ENCODE measurements at regions not wholly inside any gene's neighbourhood (a gene's known extent, or its start where the extent isn't known, plus 50 kb on each side); places are given as distances from the start of the nearest gene placed in this dataset.

GRCh38 chr12:126093908-126094307, 1028.7 kb downstream of the AACS start:
- H3K27ac ChIP-seq (ENCODE audit: low read length) = no peak overlapping the region
- no peak for TF ChIP-seq TAF1 (IDR thresholded peaks at IDR 0.05; ENCODE audit: low read depth)
- no peak for TF ChIP-seq POLR2AphosphoS5 (IDR thresholded peaks at IDR 0.05)
- no peak for TF ChIP-seq EP300 (conservative IDR thresholded peaks at IDR 0.05; ENCODE audit: poor library complexity, severe bottlenecking)
- TF ChIP-seq CTCF (IDR thresholded peaks at IDR 0.05; ENCODE audit: poor library complexity, severe bottlenecking) = no peak
- no peak overlapping the region for H3K4me2 ChIP-seq (ENCODE audit: low read length)
- no peak overlapping the region for H3K4me3 ChIP-seq (ENCODE audit: low read length)
- no peaks in the 10 kb centered on the region for H3K9me2 ChIP-seq (ENCODE audit: insufficient read depth, low read length)
- H3K9me3 ChIP-seq (ENCODE audit: low read length) = no peaks in the 10 kb centered on the region
- H3K9ac ChIP-seq (ENCODE audit: low read length) = no peak overlapping the region
- H3K79me2 ChIP-seq (replicated peaks; ENCODE audit: insufficient read depth, low read length) = no peaks in the 10 kb centered on the region
- H3K27me3 ChIP-seq (ENCODE audit: insufficient read depth, low read depth, low read length) = no peaks in the 10 kb centered on the region
- no peaks in the 10 kb centered on the region for H3K36me3 ChIP-seq (ENCODE audit: insufficient read depth, low read length)
- no peaks in the 10 kb centered on the region for H4K20me1 ChIP-seq (ENCODE audit: insufficient read depth)
- H2AFZ ChIP-seq (ENCODE audit: low read depth, low read length) = no peak overlapping the region
- no peaks in the 10 kb centered on the region for H3F3A ChIP-seq (ENCODE audit: insufficient read depth, low read length, poor library complexity, severe bottlenecking)

- Histone ChIP-seq H3K9ac (ENCODE audit: low read length) (no peak overlapping the region), H3K4me3 (ENCODE audit: low read length) (no peak overlapping the region), H2AFZ (ENCODE audit: low read depth, low read length) (no peak overlapping the region), H3K9me2 (ENCODE audit: insufficient read depth, low read length) (no peaks in the 10 kb centered on the region), H3K79me2 (replicated peaks; ENCODE audit: insufficient read depth, low read length) (no peaks in the 10 kb centered on the region), H3K36me3 (ENCODE audit: insufficient read depth, low read length) (no peaks in the 10 kb centered on the region), H3F3A (ENCODE audit: insufficient read depth, low read length, poor library complexity, severe bottlenecking) (no peaks in the 10 kb centered on the region), H4K20me1 (ENCODE audit: insufficient read depth) (no peaks in the 10 kb centered on the region), H3K27ac (ENCODE audit: low read length) (no peak overlapping the region), H3K27me3 (ENCODE audit: insufficient read depth, low read depth, low read length) (no peaks in the 10 kb centered on the region), H3K4me2 (ENCODE audit: low read length) (no peak overlapping the region), H3K9me3 (ENCODE audit: low read length) (no peaks in the 10 kb centered on the region)
- no peak for TF ChIP-seq MXI1 (conservative IDR thresholded peaks at IDR 0.05; ENCODE audit: poor library complexity, severe bottlenecking)
- no peak for TF ChIP-seq EP300 (conservative IDR thresholded peaks at IDR 0.05; ENCODE audit: poor library complexity, severe bottlenecking)
- no peak for TF ChIP-seq TAF1 (IDR thresholded peaks at IDR 0.05; ENCODE audit: low read depth)
- no peak for TF ChIP-seq CTCF (IDR thresholded peaks at IDR 0.05; ENCODE audit: poor library complexity, severe bottlenecking)
- TF ChIP-seq POLR2AphosphoS5 (IDR thresholded peaks at IDR 0.05) = no peak
- TF ChIP-seq RAD21 (conservative IDR thresholded peaks at IDR 0.05) = no peak
- no peak for TF ChIP-seq REST (IDR thresholded peaks at IDR 0.05; ENCODE audit: borderline replicate concordance)
- no peak for TF ChIP-seq SMC3 (conservative IDR thresholded peaks at IDR 0.05; ENCODE audit: poor library complexity)
- no peak for TF ChIP-seq EZH2 (IDR thresholded peaks at IDR 0.05; ENCODE audit: borderline replicate concordance, insufficient read depth, low read length, poor library complexity, severe bottlenecking)
These were observed 1030.7 kb downstream of the AACS start for GRCh38 chr12:126095748-126096510.
